RWPE1 (cell line): ENCODE measurements at regions not wholly inside any gene's neighbourhood (a gene's known extent, or its start where the extent isn't known, plus 50 kb on each side); places are given as distances from the start of the nearest gene placed in this dataset.

Experiments used
- CTCF ChIA-PET: fragments of 350-600 bp; sonication (Branson Sonifier 250); formaldehyde crosslinking; extraction: SDS; loops from one replicate; lab custom pipeline; 2021; lab: Yijun Ruan, JAX
- POLR2A ChIA-PET: fragments of 400-600 bp; formaldehyde crosslinking; extraction: SDS; loops from one replicate; lab custom pipeline; 2020; ENCODE audit warnings: antibody characterized with exemption; ENCODE audit not compliant: low non-redundant PET; lab: Yijun Ruan, JAX
- DNase-seq: peaks from one replicate; pipeline ENCODE4 v3.0.0; 2012; ENCODE audit warnings: low spot score
- H3K27ac ChIP-seq: fragments of 450-650 bp; 2 replicates; pipeline ENCODE4 v1.5.1; 2017
- CTCF ChIP-seq: fragments of 450-650 bp; conservative IDR thresholded peaks from 2 replicates; pipeline ENCODE4 v1.5.1; 2017; ENCODE audit warnings: low read depth, mild to moderate bottlenecking

- POLR2A ChIA-PET: no interaction called here
- H3K27ac ChIP-seq: no peak overlapping the region
- no peak for TF ChIP-seq CTCF
- DNase-seq: no peak
- CTCF ChIA-PET: interaction anchor here (1.1 kb wide), 1 partner anchor 270 kb away, joined by 5 read pairs; no protein-coding TSS in a partner anchor
Measured at GRCh38 chr13:83937579-83937978, 55.3 kb upstream of the SLITRK1 start.

GRCh38 chr13:83935566-83935965 is 53.3 kb upstream of the SLITRK1 start:
- ChIA-PET CTCF (no interaction called here), POLR2A (no interaction called here)
- no peak overlapping the region for H3K27ac ChIP-seq

More at GRCh38 chr13:83935566-83935965, 53.3 kb upstream of the SLITRK1 start:
- DNase-seq: no peak
- TF ChIP-seq CTCF: no peak
